ENCODE measurements at regions not wholly inside any gene's neighbourhood (a gene's known extent, or its start where the extent isn't known, plus 50 kb on each side); places are given as distances from the start of the nearest gene placed in this dataset.

- TF ChIP-seq EZH2 (IDR thresholded peaks at IDR 0.05; ENCODE audit: borderline replicate concordance, insufficient read depth, low read depth, low read length, poor library complexity, severe bottlenecking) (no peak), CTCF (IDR thresholded peaks at IDR 0.05) (no peak)
These were observed 84.5 kb upstream of the SMIM23 start for GRCh38 chr5:171701100-171701541.
